ENCODE measurements at regions not wholly inside any gene's neighbourhood (a gene's known extent, or its start where the extent isn't known, plus 50 kb on each side); places are given as distances from the start of the nearest gene placed in this dataset.

DNA sequence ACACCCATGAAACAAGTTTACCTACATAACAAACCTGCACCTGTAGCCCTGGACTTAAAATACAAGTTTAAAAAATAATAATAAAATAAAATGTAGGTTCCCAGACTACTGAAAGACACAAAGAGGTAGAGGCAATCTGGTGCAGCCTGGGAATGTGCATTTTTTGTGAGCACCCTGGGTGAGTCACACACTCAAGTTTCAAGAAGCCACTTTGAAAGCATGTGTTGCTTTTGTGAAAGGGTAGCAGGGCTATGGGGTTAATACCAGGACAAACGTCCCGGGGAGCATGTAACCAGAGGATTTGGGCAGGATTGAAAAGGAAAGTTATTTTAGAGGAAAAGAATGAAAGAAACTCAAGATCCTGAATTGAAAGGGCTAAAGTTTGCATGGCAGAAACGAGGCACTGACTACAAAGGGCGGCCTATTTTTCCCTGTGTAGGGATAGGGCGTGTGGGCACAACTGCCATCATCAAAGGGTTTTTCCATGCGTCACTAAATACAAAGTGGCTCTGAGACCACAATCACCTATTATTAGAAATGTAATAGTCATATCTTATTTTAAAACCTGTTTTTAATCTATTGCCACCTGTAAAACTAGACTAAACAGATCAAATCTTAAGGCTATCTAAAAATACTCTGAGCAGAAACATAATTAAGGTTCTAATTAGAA is 314.9 kb downstream of the COG6 start:
- TF ChIP-seq, protein P1, sequence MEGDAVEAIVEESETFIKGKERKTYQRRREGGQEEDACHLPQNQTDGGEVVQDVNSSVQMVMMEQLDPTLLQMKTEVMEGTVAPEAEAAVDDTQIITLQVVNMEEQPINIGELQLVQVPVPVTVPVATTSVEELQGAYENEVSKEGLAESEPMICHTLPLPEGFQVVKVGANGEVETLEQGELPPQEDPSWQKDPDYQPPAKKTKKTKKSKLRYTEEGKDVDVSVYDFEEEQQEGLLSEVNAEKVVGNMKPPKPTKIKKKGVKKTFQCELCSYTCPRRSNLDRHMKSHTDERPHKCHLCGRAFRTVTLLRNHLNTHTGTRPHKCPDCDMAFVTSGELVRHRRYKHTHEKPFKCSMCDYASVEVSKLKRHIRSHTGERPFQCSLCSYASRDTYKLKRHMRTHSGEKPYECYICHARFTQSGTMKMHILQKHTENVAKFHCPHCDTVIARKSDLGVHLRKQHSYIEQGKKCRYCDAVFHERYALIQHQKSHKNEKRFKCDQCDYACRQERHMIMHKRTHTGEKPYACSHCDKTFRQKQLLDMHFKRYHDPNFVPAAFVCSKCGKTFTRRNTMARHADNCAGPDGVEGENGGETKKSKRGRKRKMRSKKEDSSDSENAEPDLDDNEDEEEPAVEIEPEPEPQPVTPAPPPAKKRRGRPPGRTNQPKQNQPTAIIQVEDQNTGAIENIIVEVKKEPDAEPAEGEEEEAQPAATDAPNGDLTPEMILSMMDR (conservative IDR thresholded peaks at IDR 0.05; ENCODE audit: low read depth in 2 of 2) = no peak
- TF ChIP-seq POLR2AphosphoS5 (IDR thresholded peaks at IDR 0.05; ENCODE audit: low read depth) (no peak), CREB1 (CRISPR knock-in tag; IDR thresholded peaks at IDR 0.05; ENCODE audit: low read depth) (no peak), JUNB (IDR thresholded peaks at IDR 0.05; ENCODE audit: unreplicated experiment) (no peak), EZH2 (IDR thresholded peaks at IDR 0.05; ENCODE audit: low read depth, unreplicated experiment) (no peak), EZH2phosphoT487 (IDR thresholded peaks at IDR 0.05; ENCODE audit: unreplicated experiment) (no peak), ZNF114 (CRISPR knock-in tag; IDR thresholded peaks at IDR 0.05) (no peak), NANOG (IDR thresholded peaks at IDR 0.05; ENCODE audit: borderline replicate concordance) (no peak)
- TF ChIP-seq, protein P2, sequence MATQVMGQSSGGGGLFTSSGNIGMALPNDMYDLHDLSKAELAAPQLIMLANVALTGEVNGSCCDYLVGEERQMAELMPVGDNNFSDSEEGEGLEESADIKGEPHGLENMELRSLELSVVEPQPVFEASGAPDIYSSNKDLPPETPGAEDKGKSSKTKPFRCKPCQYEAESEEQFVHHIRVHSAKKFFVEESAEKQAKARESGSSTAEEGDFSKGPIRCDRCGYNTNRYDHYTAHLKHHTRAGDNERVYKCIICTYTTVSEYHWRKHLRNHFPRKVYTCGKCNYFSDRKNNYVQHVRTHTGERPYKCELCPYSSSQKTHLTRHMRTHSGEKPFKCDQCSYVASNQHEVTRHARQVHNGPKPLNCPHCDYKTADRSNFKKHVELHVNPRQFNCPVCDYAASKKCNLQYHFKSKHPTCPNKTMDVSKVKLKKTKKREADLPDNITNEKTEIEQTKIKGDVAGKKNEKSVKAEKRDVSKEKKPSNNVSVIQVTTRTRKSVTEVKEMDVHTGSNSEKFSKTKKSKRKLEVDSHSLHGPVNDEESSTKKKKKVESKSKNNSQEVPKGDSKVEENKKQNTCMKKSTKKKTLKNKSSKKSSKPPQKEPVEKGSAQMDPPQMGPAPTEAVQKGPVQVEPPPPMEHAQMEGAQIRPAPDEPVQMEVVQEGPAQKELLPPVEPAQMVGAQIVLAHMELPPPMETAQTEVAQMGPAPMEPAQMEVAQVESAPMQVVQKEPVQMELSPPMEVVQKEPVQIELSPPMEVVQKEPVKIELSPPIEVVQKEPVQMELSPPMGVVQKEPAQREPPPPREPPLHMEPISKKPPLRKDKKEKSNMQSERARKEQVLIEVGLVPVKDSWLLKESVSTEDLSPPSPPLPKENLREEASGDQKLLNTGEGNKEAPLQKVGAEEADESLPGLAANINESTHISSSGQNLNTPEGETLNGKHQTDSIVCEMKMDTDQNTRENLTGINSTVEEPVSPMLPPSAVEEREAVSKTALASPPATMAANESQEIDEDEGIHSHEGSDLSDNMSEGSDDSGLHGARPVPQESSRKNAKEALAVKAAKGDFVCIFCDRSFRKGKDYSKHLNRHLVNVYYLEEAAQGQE (IDR thresholded peaks at IDR 0.05; ENCODE audit: unreplicated experiment) = no peak
- TF ChIP-seq, protein P3, sequence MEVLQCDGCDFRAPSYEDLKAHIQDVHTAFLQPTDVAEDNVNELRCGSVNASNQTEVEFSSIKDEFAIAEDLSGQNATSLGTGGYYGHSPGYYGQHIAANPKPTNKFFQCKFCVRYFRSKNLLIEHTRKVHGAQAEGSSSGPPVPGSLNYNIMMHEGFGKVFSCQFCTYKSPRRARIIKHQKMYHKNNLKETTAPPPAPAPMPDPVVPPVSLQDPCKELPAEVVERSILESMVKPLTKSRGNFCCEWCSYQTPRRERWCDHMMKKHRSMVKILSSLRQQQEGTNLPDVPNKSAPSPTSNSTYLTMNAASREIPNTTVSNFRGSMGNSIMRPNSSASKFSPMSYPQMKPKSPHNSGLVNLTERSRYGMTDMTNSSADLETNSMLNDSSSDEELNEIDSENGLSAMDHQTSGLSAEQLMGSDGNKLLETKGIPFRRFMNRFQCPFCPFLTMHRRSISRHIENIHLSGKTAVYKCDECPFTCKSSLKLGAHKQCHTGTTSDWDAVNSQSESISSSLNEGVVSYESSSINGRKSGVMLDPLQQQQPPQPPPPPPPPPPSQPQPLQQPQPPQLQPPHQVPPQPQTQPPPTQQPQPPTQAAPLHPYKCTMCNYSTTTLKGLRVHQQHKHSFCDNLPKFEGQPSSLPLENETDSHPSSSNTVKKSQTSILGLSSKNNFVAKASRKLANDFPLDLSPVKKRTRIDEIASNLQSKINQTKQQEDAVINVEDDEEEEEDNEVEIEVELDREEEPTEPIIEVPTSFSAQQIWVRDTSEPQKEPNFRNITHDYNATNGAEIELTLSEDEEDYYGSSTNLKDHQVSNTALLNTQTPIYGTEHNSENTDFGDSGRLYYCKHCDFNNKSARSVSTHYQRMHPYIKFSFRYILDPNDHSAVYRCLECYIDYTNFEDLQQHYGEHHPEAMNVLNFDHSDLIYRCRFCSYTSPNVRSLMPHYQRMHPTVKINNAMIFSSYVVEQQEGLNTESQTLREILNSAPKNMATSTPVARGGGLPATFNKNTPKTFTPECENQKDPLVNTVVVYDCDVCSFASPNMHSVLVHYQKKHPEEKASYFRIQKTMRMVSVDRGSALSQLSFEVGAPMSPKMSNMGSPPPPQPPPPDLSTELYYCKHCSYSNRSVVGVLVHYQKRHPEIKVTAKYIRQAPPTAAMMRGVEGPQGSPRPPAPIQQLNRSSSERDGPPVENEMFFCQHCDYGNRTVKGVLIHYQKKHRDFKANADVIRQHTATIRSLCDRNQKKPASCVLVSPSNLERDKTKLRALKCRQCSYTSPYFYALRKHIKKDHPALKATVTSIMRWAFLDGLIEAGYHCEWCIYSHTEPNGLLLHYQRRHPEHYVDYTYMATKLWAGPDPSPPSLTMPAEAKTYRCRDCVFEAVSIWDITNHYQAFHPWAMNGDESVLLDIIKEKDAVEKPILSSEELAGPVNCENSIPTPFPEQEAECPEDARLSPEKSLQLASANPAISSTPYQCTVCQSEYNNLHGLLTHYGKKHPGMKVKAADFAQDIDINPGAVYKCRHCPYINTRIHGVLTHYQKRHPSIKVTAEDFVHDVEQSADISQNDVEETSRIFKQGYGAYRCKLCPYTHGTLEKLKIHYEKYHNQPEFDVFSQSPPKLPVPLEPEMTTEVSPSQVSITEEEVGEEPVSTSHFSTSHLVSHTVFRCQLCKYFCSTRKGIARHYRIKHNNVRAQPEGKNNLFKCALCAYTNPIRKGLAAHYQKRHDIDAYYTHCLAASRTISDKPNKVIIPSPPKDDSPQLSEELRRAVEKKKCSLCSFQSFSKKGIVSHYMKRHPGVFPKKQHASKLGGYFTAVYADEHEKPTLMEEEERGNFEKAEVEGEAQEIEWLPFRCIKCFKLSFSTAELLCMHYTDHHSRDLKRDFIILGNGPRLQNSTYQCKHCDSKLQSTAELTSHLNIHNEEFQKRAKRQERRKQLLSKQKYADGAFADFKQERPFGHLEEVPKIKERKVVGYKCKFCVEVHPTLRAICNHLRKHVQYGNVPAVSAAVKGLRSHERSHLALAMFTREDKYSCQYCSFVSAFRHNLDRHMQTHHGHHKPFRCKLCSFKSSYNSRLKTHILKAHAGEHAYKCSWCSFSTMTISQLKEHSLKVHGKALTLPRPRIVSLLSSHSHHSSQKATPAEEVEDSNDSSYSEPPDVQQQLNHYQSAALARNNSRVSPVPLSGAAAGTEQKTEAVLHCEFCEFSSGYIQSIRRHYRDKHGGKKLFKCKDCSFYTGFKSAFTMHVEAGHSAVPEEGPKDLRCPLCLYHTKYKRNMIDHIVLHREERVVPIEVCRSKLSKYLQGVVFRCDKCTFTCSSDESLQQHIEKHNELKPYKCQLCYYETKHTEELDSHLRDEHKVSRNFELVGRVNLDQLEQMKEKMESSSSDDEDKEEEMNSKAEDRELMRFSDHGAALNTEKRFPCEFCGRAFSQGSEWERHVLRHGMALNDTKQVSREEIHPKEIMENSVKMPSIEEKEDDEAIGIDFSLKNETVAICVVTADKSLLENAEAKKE (CRISPR knock-in tag; IDR thresholded peaks at IDR 0.05) = no peak
- TF ChIP-seq, protein P4, sequence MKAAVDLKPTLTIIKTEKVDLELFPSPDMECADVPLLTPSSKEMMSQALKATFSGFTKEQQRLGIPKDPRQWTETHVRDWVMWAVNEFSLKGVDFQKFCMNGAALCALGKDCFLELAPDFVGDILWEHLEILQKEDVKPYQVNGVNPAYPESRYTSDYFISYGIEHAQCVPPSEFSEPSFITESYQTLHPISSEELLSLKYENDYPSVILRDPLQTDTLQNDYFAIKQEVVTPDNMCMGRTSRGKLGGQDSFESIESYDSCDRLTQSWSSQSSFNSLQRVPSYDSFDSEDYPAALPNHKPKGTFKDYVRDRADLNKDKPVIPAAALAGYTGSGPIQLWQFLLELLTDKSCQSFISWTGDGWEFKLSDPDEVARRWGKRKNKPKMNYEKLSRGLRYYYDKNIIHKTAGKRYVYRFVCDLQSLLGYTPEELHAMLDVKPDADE (IDR thresholded peaks at IDR 0.05) = no peak

Measured in GM23338 (cell line).